Central memory CD4-positive, alpha-beta T cell (primary cell): ENCODE measurements at regions not wholly inside any gene's neighbourhood (a gene's known extent, or its start where the extent isn't known, plus 50 kb on each side); places are given as distances from the start of the nearest gene placed in this dataset.
"Not testable (repeated sequence)": the region's sequence is repeated elsewhere in the genome, so short reads cannot be mapped to it uniquely, and the experiment has no call there.

ENCODE experiments used
- DNase-seq: peaks from one replicate; pipeline ENCODE4 v3.0.0; 2022

GRCh38 chr6:54440549-54440948 lies 132.3 kb downstream of the TINAG start:
- DNase-seq, result no peak

- no peak for DNase-seq
These were observed 132.8 kb downstream of the TINAG start for GRCh38 chr6:54441020-54441419.

GRCh38 chr6:54441687-54442248 lies 133.5 kb downstream of the TINAG start:
- DNase-seq, result no peak

DNA sequence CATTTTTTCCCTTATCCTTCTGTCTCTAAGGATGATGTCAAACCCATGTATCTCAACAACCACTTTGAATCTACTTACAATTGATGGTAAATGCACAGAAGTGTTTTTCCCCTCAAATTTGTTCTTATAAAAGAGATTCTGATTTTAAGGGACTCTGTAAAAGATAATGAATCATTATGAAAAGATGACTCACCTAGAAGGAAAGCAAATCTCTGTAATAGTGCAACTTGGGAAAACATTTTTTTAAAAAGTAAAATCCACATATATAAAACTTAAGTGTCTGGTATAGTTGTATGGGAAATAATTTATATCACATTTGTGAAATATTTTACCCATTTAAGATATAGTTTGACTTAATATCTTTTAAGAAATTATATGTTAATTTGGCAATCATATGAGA lies 137.0 kb downstream of the TINAG start:
- DNase-seq, result no peak

GRCh38 chr6:54448617-54449016 lies 140.4 kb downstream of the TINAG start:
- no peak for DNase-seq

GRCh38 chr6:54451516-54451915 lies 143.3 kb downstream of the TINAG start:
- DNase-seq, result no peak

GRCh38 chr6:54463354-54464024 lies 155.2 kb downstream of the TINAG start:
- no peak for DNase-seq

- no peak for DNase-seq
These were observed 157.5 kb downstream of the TINAG start for GRCh38 chr6:54465649-54466300.

- DNase-seq, result no peak
These were observed 159.1 kb downstream of the TINAG start for GRCh38 chr6:54467384-54467783.

GRCh38 chr6:54473328-54473727 lies 165.1 kb downstream of the TINAG start:
- DNase-seq, result no peak

GRCh38 chr6:54474898-54475297 lies 166.7 kb downstream of the TINAG start:
- no peak for DNase-seq

GRCh38 chr6:54481091-54481490 lies 172.8 kb downstream of the TINAG start:
- DNase-seq, result no peak

- DNase-seq, result no peak
These were observed 183.2 kb downstream of the TINAG start for GRCh38 chr6:54491431-54491830.

GRCh38 chr6:54493138-54493537 lies 184.9 kb downstream of the TINAG start:
- no peak for DNase-seq

DNA sequence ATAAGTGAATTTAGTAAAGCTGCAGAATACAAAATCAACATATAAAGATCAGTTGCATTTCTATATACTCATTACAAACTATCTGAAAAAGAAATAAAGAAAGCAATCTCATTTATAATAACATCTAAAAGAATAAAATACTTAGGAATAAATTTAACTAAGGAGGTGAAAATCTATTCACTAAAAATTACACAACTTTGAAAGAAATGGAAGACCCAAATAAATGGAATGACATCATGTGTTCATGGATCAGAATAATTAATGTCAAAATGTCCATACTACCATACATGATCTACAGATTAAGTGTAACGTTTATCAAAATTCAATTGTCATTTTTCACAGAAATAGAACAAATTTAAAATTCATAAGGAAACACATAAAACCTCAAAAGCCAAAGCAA lies 194.9 kb downstream of the TINAG start:
- DNase-seq, result no peak

- DNase-seq, result no peak
These were observed 206.8 kb downstream of the TINAG start for GRCh38 chr6:54515013-54515412.

GRCh38 chr6:54515713-54516112 lies 207.5 kb downstream of the TINAG start:
- no peak for DNase-seq

GRCh38 chr6:54516321-54516720 lies 208.1 kb downstream of the TINAG start:
- DNase-seq, result no peak

GRCh38 chr6:54519161-54519560 lies 210.9 kb downstream of the TINAG start:
- no peak for DNase-seq

GRCh38 chr6:54525731-54526130 lies 217.5 kb downstream of the TINAG start:
- DNase-seq, result no peak

DNA sequence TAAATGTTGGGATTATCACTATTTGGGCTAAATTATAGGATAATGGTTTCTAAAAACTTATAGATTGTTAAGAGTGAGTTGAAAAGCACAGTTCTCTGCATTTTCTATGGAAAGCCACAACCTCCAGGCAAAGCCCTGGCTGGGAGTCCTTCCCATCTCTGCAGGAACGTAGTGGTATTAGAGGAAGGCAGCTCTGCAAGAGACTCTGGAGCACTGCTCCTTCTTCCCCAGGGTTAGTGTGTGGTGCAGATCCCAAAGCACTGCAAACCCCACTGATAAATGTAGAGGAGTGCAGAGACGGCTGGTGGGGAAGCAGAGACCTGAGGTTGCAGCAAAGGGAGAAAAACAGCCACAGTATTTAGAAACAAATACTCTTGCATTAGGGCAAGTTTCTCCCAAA lies 225.3 kb downstream of the TINAG start:
- DNase-seq, result no peak

DNA sequence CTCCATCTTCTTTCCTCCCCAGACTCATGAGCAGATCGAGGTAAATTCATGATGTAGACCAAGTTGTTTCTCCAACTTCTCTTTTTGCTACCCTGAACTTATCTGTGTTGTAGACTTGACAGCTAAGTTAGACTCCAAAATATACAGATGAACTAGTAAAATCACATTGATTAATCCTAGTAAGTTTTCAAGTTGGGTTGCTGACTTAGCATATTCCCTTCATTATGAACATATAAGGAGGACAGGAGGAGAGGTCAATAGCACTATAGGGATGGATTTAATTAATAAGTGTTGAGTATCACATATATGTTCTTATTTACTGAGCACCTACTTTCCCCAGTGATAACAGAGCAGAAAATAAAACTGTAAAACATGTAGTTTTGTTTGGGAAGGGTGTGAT lies 227.3 kb downstream of the TINAG start:
- DNase-seq, result no peak

GRCh38 chr6:54541541-54541940 lies 233.3 kb downstream of the TINAG start:
- no peak for DNase-seq

- no peak for DNase-seq
These were observed 250.9 kb downstream of the TINAG start for GRCh38 chr6:54559136-54559535.

DNA sequence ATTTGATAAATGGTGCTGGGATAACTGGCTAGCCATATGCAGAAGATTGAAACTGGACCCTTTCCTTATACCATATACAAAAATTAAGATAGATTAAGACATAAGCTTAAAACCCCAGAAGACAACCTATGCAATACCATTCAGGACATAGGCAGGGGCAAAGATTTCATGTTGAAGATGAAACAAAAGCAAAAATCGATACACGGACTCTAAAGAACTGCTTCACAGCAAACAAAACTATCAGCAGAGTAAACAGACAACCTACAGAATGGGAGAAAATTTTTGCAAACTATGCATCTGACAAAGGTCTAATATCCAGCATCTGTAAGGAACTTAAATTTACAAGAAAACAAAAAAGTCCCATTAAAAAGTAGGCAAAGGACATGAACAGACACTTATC lies 255.9 kb downstream of the TINAG start:
- not testable (repeated sequence) for DNase-seq
